Tibial artery (tissue), 4 donors: ENCODE measurements at regions not wholly inside any gene's neighbourhood (a gene's known extent, or its start where the extent isn't known, plus 50 kb on each side); places are given as distances from the start of the nearest gene placed in this dataset.

Experiments used
- DNase-seq, 2 donors: peaks; one replicate each; pipeline ENCODE4 v3.0.0-alpha.2; 2019
- H3K27ac ChIP-seq, 2 donors: fragments of 200-600 bp; sonication (generic) in 1 of 2; 1 replicate in 1 of 2; 2 replicates in 1 of 2; pipeline ENCODE4 v1.5.1; 2018 to 2019; ENCODE audit warnings: mild to moderate bottlenecking in 1 of 2
- H3K27me3 ChIP-seq, 2 donors: fragments of 200-600 bp; sonication (generic) in 1 of 2; one replicate each; pipeline versions ENCODE4 v1.5.1 to v1.6.0; 2016 to 2019
- H3K36me3 ChIP-seq, 3 donors: fragments of 200-600 bp; sonication (generic) in 2 of 3; one replicate each; pipeline ENCODE4 v1.5.1; 2016 to 2019; ENCODE audit warnings: mild to moderate bottlenecking in 2 of 3
- H3K4me1 ChIP-seq, 4 donors: fragments of 200-600 bp; sonication (generic) in 2 of 4; 1 replicate in 3 of 4; 2 replicates in 1 of 4; pipeline ENCODE4 v1.5.1; 2016 to 2019
- H3K4me3 ChIP-seq, 2 donors: fragments of 200-600 bp; sonication (generic) in 1 of 2; 1 replicate in 1 of 2; 2 replicates in 1 of 2; pipeline ENCODE4 v1.5.1; 2018 to 2019; ENCODE audit warnings: mild to moderate bottlenecking in 2 of 2
- H3K9me3 ChIP-seq, 3 donors: fragments of 200-600 bp; sonication (generic) in 1 of 3; one replicate each; pipeline ENCODE4 v1.5.1; 2016 to 2019
- intact Hi-C: fragments of 100-400 bp; cut with DNase I; formaldehyde crosslinking; loops from one replicate; pipeline ENCODE4 v1.15.0; 2023; ENCODE audit warnings: low total_unique reads
- TF ChIP-seq, protein P1 (sequence below), 2 experiments: fragments of 200-600 bp in 1 of 2; fragments of 450-650 bp in 1 of 2; IDR thresholded peaks; one replicate each; pipeline ENCODE4 v1.5.1; 2017 to 2019; ENCODE audit warnings: antibody characterized with exemption in 2 of 2, mild to moderate bottlenecking in 1 of 2, moderate library complexity in 1 of 2

DNA sequence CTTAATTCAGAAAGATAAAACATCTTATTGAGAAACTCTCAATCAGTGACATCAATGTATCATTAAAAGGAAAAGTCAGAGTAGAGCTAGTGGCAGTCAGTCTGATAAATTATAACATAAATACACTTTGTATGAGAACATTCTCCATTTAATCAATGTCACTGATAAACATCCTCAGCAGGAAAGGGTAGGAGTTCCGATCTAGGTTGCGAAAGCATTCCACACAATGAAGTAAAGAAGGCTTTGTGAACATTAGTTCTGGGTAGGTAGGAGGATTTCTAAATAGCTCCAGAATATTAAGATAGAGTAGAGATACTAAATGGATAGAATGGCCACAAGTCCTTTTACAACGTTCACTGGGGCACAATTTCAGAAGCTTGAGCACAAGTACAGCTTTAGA is 179.7 kb upstream of the MALRD1 start:
- no peak for DNase-seq
- Histone ChIP-seq H3K27ac (no peak overlapping the region), H3K36me3 (no peaks in the 10 kb centered on the region), H3K4me1 (no peaks in the 10 kb centered on the region), H3K4me3 (no peak overlapping the region), H3K9me3 (no peaks in the 10 kb centered on the region), H3K27me3 (no peaks in the 10 kb centered on the region)
- TF ChIP-seq, protein P1, sequence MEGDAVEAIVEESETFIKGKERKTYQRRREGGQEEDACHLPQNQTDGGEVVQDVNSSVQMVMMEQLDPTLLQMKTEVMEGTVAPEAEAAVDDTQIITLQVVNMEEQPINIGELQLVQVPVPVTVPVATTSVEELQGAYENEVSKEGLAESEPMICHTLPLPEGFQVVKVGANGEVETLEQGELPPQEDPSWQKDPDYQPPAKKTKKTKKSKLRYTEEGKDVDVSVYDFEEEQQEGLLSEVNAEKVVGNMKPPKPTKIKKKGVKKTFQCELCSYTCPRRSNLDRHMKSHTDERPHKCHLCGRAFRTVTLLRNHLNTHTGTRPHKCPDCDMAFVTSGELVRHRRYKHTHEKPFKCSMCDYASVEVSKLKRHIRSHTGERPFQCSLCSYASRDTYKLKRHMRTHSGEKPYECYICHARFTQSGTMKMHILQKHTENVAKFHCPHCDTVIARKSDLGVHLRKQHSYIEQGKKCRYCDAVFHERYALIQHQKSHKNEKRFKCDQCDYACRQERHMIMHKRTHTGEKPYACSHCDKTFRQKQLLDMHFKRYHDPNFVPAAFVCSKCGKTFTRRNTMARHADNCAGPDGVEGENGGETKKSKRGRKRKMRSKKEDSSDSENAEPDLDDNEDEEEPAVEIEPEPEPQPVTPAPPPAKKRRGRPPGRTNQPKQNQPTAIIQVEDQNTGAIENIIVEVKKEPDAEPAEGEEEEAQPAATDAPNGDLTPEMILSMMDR (IDR thresholded peaks at IDR 0.05) = no peak
- intact Hi-C loops = no loop called here

DNA sequence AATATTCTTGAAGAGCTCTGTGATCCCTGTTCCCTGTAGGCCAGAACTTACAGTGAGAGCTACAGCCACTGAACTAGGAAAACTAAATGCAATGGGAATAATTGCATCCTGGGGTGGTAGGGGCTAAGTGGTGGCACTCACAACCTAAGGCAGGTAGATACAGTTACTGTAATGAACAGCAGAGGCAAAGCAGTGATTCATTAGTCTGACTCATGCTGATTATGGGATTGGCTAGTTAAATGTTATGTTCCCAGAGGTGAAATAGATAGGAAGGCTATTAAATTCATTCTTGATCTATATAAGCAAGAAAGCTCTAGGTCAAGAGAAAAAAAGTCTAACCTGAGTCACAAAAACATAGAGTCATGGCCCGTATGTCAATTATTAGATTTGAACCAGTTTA is 173.1 kb upstream of the MALRD1 start:
- no peaks in the 10 kb centered on the region for H3K27me3 ChIP-seq

DNA sequence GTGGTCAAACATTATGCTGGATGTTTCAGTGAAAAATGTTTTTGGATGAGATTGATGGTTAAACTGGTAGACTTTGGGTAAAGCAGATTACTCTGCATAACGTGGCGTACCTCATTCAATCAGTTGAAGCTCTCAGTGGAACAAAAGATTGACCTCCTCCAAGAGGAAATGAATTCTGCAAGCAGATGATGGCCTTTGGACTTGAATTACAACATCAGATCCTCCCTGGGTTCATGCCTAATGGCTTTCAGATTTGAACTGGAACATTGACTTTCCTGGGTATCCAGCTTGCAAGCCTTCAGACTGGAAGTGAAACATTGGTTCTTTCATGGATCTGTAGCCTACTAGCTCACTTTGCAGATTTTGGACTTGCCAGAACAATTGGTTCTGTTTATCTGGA is 169.3 kb upstream of the MALRD1 start:
- H3K27me3 ChIP-seq = no peaks in the 10 kb centered on the region
- H3K36me3 ChIP-seq = no peaks in the 10 kb centered on the region
- intact Hi-C loops = no loop called here
- no peak for DNase-seq
- TF ChIP-seq, protein P1 (IDR thresholded peaks at IDR 0.05) = no peak
- H3K9me3 ChIP-seq = no peaks in the 10 kb centered on the region
- H3K4me3 ChIP-seq = no peak overlapping the region
- no peaks in the 10 kb centered on the region for H3K4me1 ChIP-seq
- no peak overlapping the region for H3K27ac ChIP-seq

More for the DNA sequence above, 173.1 kb upstream of the MALRD1 start:
- no peak overlapping the region for H3K27ac ChIP-seq
- H3K4me1 ChIP-seq = no peaks in the 10 kb centered on the region
- no peak for DNase-seq
- no peaks in the 10 kb centered on the region for H3K9me3 ChIP-seq
- intact Hi-C loops = no loop called here
- no peaks in the 10 kb centered on the region for H3K36me3 ChIP-seq
- TF ChIP-seq, protein P1 (IDR thresholded peaks at IDR 0.05) = no peak
- H3K4me3 ChIP-seq = no peak overlapping the region

DNA sequence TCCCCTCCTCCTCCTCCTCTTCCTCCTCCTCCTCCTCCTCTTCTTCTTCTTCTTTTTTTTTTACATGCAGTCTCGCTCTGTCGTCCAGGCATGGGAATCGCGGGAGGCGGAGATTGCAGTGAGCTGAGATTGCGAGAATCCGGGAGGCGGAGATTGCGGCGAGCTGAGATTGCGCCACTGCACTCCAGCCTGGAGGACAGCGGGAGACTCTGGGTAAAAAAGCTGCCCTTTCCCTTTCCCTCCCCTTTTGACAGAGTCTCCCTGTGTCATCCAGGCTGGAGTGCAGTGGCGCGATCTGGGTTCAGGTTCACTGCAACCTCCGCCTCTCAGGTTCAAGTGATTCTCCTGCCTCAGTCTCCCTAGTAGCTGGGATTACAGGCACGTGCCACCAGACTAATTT is 168.1 kb upstream of the MALRD1 start:
- Histone ChIP-seq H3K27me3 (no peaks in the 10 kb centered on the region), H3K9me3 (no peaks in the 10 kb centered on the region), H3K27ac (no peak overlapping the region), H3K4me1 (no peaks in the 10 kb centered on the region), H3K36me3 (no peaks in the 10 kb centered on the region), H3K4me3 (no peak overlapping the region)
- no peak for DNase-seq
- TF ChIP-seq, protein P1 (IDR thresholded peaks at IDR 0.05) = no peak
- intact Hi-C loops = no loop called here

DNA sequence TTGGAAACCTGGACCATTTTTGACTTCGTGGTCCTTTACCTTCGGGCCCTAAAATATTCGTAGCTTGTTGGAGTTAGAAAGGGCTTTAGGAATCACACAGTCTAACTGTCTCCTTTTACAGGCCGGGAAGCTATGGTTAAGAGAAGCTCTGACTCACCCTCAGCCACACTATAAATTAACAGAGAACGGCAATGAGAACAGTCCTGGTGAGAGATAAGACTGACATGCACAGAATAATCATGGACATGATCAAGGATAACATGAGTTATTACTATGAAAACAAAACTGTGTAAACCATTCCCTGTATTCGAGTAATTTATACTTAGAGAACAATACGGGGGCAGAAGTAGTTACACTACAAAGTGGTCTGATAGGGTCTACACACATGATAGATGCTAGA is 162.5 kb upstream of the MALRD1 start:
- intact Hi-C loops = no loop called here

More for the DNA sequence above, 162.5 kb upstream of the MALRD1 start:
- TF ChIP-seq, protein P1 (IDR thresholded peaks at IDR 0.05) = no peak
- H3K9me3 ChIP-seq = no peaks in the 10 kb centered on the region
- no peaks in the 10 kb centered on the region for H3K36me3 ChIP-seq
- no peak for DNase-seq
- no peaks in the 10 kb centered on the region for H3K4me1 ChIP-seq
- H3K4me3 ChIP-seq = no peak overlapping the region
- no peaks in the 10 kb centered on the region for H3K27me3 ChIP-seq
- no peak overlapping the region for H3K27ac ChIP-seq
